ENCODE measurements at regions not wholly inside any gene's neighbourhood (a gene's known extent, or its start where the extent isn't known, plus 50 kb on each side); places are given as distances from the start of the nearest gene placed in this dataset.

- DNase-seq (no peak), ATAC-seq (no peak)
- Histone ChIP-seq H3K9me3 (no peaks in the 10 kb centered on the region), H3K36me3 (ENCODE audit: insufficient read depth in 1 of 2, low read depth in 1 of 2) (no peaks in the 10 kb centered on the region), H3K4me3 (no peak overlapping the region), H3K27me3 (ENCODE audit: insufficient read depth in 3 of 3, low read length in 2 of 3) (no peaks in the 10 kb centered on the region), H3K27ac (no peak overlapping the region), H3K4me1 (no peaks in the 10 kb centered on the region)
- WGBS, 3 donors = 28 to 37% (median 30%) methylated on average over 7 of the region's 7 CpGs
- intact Hi-C loops (cut with DNase I) = no loop called here
- TF ChIP-seq CTCF (IDR thresholded peaks at IDR 0.05) = no peak
Observed at GRCh38 chr2:128986026-128986715, 667.5 kb upstream of the HS6ST1 start.

- DNase-seq (no peak), ATAC-seq (no peak)
- no peak for TF ChIP-seq CTCF (IDR thresholded peaks at IDR 0.05)
- Histone ChIP-seq H3K27me3 (ENCODE audit: insufficient read depth in 3 of 3, low read length in 2 of 3) (no peaks in the 10 kb centered on the region), H3K9me3 (peaks cover 3% of the 10 kb centered on the region), H3K4me3 (no peak overlapping the region), H3K36me3 (ENCODE audit: insufficient read depth in 1 of 2, low read depth in 1 of 2) (no peaks in the 10 kb centered on the region), H3K4me1 (no peaks in the 10 kb centered on the region), H3K27ac (no peak overlapping the region)
- intact Hi-C loops (cut with DNase I) = no loop called here
- WGBS, 3 donors = 85 to 86% (median 85%) methylated on average over 9 of the region's 9 CpGs
Observed at GRCh38 chr2:128986867-128987268, 668.2 kb upstream of the HS6ST1 start.

GRCh38 chr2:128988326-128988725, 669.7 kb upstream of the HS6ST1 start:
- H3K27me3 ChIP-seq (ENCODE audit: insufficient read depth in 3 of 3, low read length in 2 of 3) = no peaks in the 10 kb centered on the region
- peaks cover 3% of the 10 kb centered on the region for H3K9me3 ChIP-seq
- intact Hi-C loops (cut with DNase I) = no loop called here
- no peak overlapping the region for H3K27ac ChIP-seq
- H3K36me3 ChIP-seq (ENCODE audit: insufficient read depth in 1 of 2, low read depth in 1 of 2) = no peaks in the 10 kb centered on the region
- WGBS, 3 donors = 70 to 73% (median 70%) methylated on average over 3 of the region's 3 CpGs
- TF ChIP-seq CTCF (IDR thresholded peaks at IDR 0.05) = no peak
- DNase-seq = no peak
- no peaks in the 10 kb centered on the region for H3K4me1 ChIP-seq
- no peak for ATAC-seq
- no peak overlapping the region for H3K4me3 ChIP-seq

GRCh38 chr2:128988967-128989366, 670.3 kb upstream of the HS6ST1 start:
- 87 to 88% (median 88%) methylated on average over 6 of the region's 6 CpGs for WGBS, 3 donors
- intact Hi-C loops (cut with DNase I) = no loop called here

More at GRCh38 chr2:128988967-128989366, 670.3 kb upstream of the HS6ST1 start:
- DNase-seq (no peak), ATAC-seq (no peak)
- peaks cover 3% of the 10 kb centered on the region for H3K9me3 ChIP-seq
- H3K27me3 ChIP-seq (ENCODE audit: insufficient read depth in 3 of 3, low read length in 2 of 3) = no peaks in the 10 kb centered on the region
- no peak overlapping the region for H3K27ac ChIP-seq
- no peaks in the 10 kb centered on the region for H3K36me3 ChIP-seq (ENCODE audit: insufficient read depth in 1 of 2, low read depth in 1 of 2)
- no peak for TF ChIP-seq CTCF (IDR thresholded peaks at IDR 0.05)
- no peak overlapping the region for H3K4me3 ChIP-seq
- no peaks in the 10 kb centered on the region for H3K4me1 ChIP-seq

All from psoas muscle (tissue), 7 donors.